HEK293 (cell line): ENCODE measurements at regions not wholly inside any gene's neighbourhood (a gene's known extent, or its start where the extent isn't known, plus 50 kb on each side); places are given as distances from the start of the nearest gene placed in this dataset.

ENCODE experiments used
- CTCF ChIA-PET: fragments of 350-600 bp; formaldehyde crosslinking; extraction: SDS; loops from one replicate; lab custom pipeline; 2021; ENCODE audit warnings: antibody characterized with exemption; lab: Yijun Ruan, JAX
- POLR2A ChIA-PET: fragments of 300-600 bp; formaldehyde crosslinking; extraction: SDS; loops from one replicate; lab custom pipeline; 2020; ENCODE audit warnings: antibody characterized with exemption, inconsistent platforms; lab: Yijun Ruan, JAX
- H3K27ac ChIP-seq: fragments of 200-500 bp; sonication (Bioruptor generic); 2 replicates; pipeline ENCODE4 v1.5.1; 2014; ENCODE audit warnings: low read depth, low read length, control low read depth, inconsistent platforms; ENCODE audit errors: extremely low read depth
- H3K36me3 ChIP-seq, 2 experiments: fragments of 200-500 bp in 1 of 2; sonication (Bioruptor generic) in 1 of 2; 1 replicate in 1 of 2; 2 replicates in 1 of 2; pipeline ENCODE4 v1.5.1; 2014 to 2017; ENCODE audit warnings: inconsistent platforms in 2 of 2, low read length in 2 of 2; ENCODE audit not compliant: control insufficient read depth in 2 of 2, insufficient read depth in 1 of 2
- H3K4me1 ChIP-seq: fragments of 200-500 bp; sonication (Bioruptor generic); 2 replicates; pipeline ENCODE4 v1.5.1; 2014; ENCODE audit warnings: mild to moderate bottlenecking, low read length, inconsistent platforms; ENCODE audit not compliant: control insufficient read depth, insufficient read depth
- H3K4me3 ChIP-seq: 2 replicates; pipeline ENCODE4 v1.5.1; 2011; ENCODE audit warnings: low read depth, mild to moderate bottlenecking, control low read depth, low read length, moderate library complexity
- H3K9me3 ChIP-seq: fragments of 200-500 bp; sonication (Bioruptor generic); 2 replicates; pipeline ENCODE4 v1.5.1; 2014; ENCODE audit warnings: low read depth, low read length, inconsistent platforms; ENCODE audit not compliant: control insufficient read depth, insufficient read depth
- KLF17 ChIP-seq: fragments of 450-650 bp; formaldehyde crosslinking; IDR thresholded peaks from 2 replicates; pipeline ENCODE4 v1.5.1; 2016; ENCODE audit warnings: missing biosample characterization, missing genetic modification characterization
- KLF7 ChIP-seq: fragments of 450-650 bp; formaldehyde crosslinking; IDR thresholded peaks from 2 replicates; pipeline ENCODE4 v1.5.1; 2016; ENCODE audit warnings: missing biosample characterization, missing genetic modification characterization, borderline replicate concordance
- PRDM4 ChIP-seq: fragments of 450-650 bp; formaldehyde crosslinking; IDR thresholded peaks from 2 replicates; pipeline ENCODE4 v1.5.1; 2017; ENCODE audit warnings: missing biosample characterization, missing genetic modification characterization
- SCRT2 ChIP-seq: fragments of 450-650 bp; formaldehyde crosslinking; IDR thresholded peaks from 2 replicates; pipeline ENCODE4 v1.5.1; 2016; ENCODE audit warnings: missing biosample characterization, missing genetic modification characterization
- SP7 ChIP-seq: fragments of 450-650 bp; formaldehyde crosslinking; IDR thresholded peaks from 2 replicates; pipeline ENCODE4 v1.5.1; 2016; ENCODE audit warnings: missing biosample characterization, missing genetic modification characterization
- YY1 ChIP-seq: fragments of 450-650 bp; formaldehyde crosslinking; IDR thresholded peaks from 2 replicates; pipeline ENCODE4 v1.5.1; 2018; ENCODE audit warnings: missing biosample characterization, missing genetic modification characterization
- ZBTB26 ChIP-seq: fragments of 450-650 bp; formaldehyde crosslinking; optimal IDR thresholded peaks from 2 replicates; pipeline ENCODE3; 2016; ENCODE audit warnings: missing biosample characterization, mild to moderate bottlenecking, missing genetic modification characterization
- ZBTB49 ChIP-seq: fragments of 450-650 bp; formaldehyde crosslinking; IDR thresholded peaks from 2 replicates; pipeline ENCODE4 v1.5.1; 2016; ENCODE audit warnings: missing biosample characterization, missing genetic modification characterization, low read depth
- ZFP3 ChIP-seq: fragments of 450-650 bp; formaldehyde crosslinking; IDR thresholded peaks from 2 replicates; pipeline ENCODE4 v1.5.1; 2016; ENCODE audit warnings: low read depth, missing biosample characterization, missing genetic modification characterization
- ZNF133 ChIP-seq: fragments of 450-650 bp; formaldehyde crosslinking; IDR thresholded peaks from 2 replicates; pipeline ENCODE4 v1.5.1; 2016; ENCODE audit warnings: missing biosample characterization, missing genetic modification characterization
- ZNF174 ChIP-seq: fragments of 450-650 bp; formaldehyde crosslinking; IDR thresholded peaks from 2 replicates; pipeline ENCODE4 v1.5.0; 2017; ENCODE audit warnings: missing biosample characterization, mild to moderate bottlenecking, missing genetic modification characterization
- ZNF175 ChIP-seq: fragments of 450-650 bp; formaldehyde crosslinking; IDR thresholded peaks from 2 replicates; pipeline ENCODE4 v1.5.1; 2016; ENCODE audit warnings: missing biosample characterization, missing genetic modification characterization
- ZNF211 ChIP-seq: fragments of 450-650 bp; formaldehyde crosslinking; IDR thresholded peaks from 2 replicates; pipeline ENCODE4 v1.5.1; 2016; ENCODE audit warnings: low read depth, missing biosample characterization, missing genetic modification characterization
- ZNF274 ChIP-seq, 2 experiments: fragments of 200-500 bp in 1 of 2; fragments of 450-650 bp in 1 of 2; sonication (Bioruptor generic) in 1 of 2; formaldehyde crosslinking in 1 of 2; IDR thresholded peaks; 2 replicates each; pipeline versions ENCODE4 v1.5.1 to v1.6.1; 2014 to 2016; ENCODE audit warnings: borderline replicate concordance in 1 of 2, inconsistent platforms in 1 of 2, low read length in 1 of 2, missing biosample characterization in 1 of 2, missing genetic modification characterization in 1 of 2
- ZNF311 ChIP-seq: fragments of 450-650 bp; formaldehyde crosslinking; IDR thresholded peaks from 2 replicates; pipeline ENCODE4 v1.5.1; 2017; ENCODE audit warnings: missing biosample characterization, missing genetic modification characterization, borderline replicate concordance
- ZNF341 ChIP-seq: fragments of 450-650 bp; formaldehyde crosslinking; IDR thresholded peaks from 2 replicates; pipeline ENCODE4; 2016; ENCODE audit warnings: low read depth, missing biosample characterization, missing genetic modification characterization
- ZNF426 ChIP-seq: fragments of 450-650 bp; formaldehyde crosslinking; IDR thresholded peaks from 2 replicates; pipeline ENCODE4 v1.5.1; 2017; ENCODE audit warnings: missing biosample characterization, missing genetic modification characterization, mild to moderate bottlenecking, inconsistent platforms, moderate library complexity
- ZNF530 ChIP-seq: fragments of 450-650 bp; formaldehyde crosslinking; IDR thresholded peaks from 2 replicates; pipeline ENCODE4 v1.5.1; 2016; ENCODE audit warnings: low read depth, missing biosample characterization, missing genetic modification characterization
- ZNF610 ChIP-seq: fragments of 450-650 bp; formaldehyde crosslinking; IDR thresholded peaks from 2 replicates; pipeline ENCODE4 v1.5.1; 2016; ENCODE audit warnings: missing biosample characterization, missing genetic modification characterization, borderline replicate concordance
- ZNF645 ChIP-seq: fragments of 450-650 bp; formaldehyde crosslinking; IDR thresholded peaks from 2 replicates; pipeline ENCODE4; 2016; ENCODE audit warnings: missing biosample characterization, missing genetic modification characterization
- ZNF707 ChIP-seq: fragments of 450-650 bp; formaldehyde crosslinking; IDR thresholded peaks from 2 replicates; pipeline ENCODE4 v1.5.1; 2016; ENCODE audit warnings: missing biosample characterization, missing genetic modification characterization
- ZSCAN23 ChIP-seq: fragments of 450-650 bp; formaldehyde crosslinking; IDR thresholded peaks from 2 replicates; pipeline ENCODE4 v1.5.1; 2016; ENCODE audit warnings: missing biosample characterization, missing genetic modification characterization
- ZSCAN30 ChIP-seq: fragments of 450-650 bp; IDR thresholded peaks from 2 replicates; pipeline ENCODE4 v1.5.1; 2018; ENCODE audit warnings: missing biosample characterization, mild to moderate bottlenecking, missing genetic modification characterization, moderate library complexity
- ZSCAN5A ChIP-seq: fragments of 450-650 bp; formaldehyde crosslinking; IDR thresholded peaks from 2 replicates; pipeline ENCODE4 v1.5.1; 2016; ENCODE audit warnings: missing biosample characterization, missing genetic modification characterization

- TF ChIP-seq ZBTB26 = no peak
- TF ChIP-seq SCRT2 (tag by site-specific recombination) = no peak
- TF ChIP-seq ZNF274 (IDR thresholded peaks at IDR 0.05; ENCODE audit: low read length) = no peak
- no peak for TF ChIP-seq ZNF274 (tag by site-specific recombination; IDR thresholded peaks at IDR 0.05; ENCODE audit: borderline replicate concordance)
Observed at GRCh38 chr5:20077186-20077585, 89.2 kb upstream of the CDH18 start (continued).

- H3K36me3 ChIP-seq = no peaks in the 10 kb centered on the region
- CTCF ChIA-PET = no interaction called here
- POLR2A ChIA-PET = no interaction called here
Observed at GRCh38 chr5:20056933-20057332, 68.9 kb upstream of the CDH18 start.

GRCh38 chr5:20055301-20055700 is 67.3 kb upstream of the CDH18 start:
- Histone ChIP-seq H3K4me1 (no peaks in the 10 kb centered on the region), H3K36me3 (no peaks in the 10 kb centered on the region), H3K27ac (no peak overlapping the region), H3K9me3 (no peaks in the 10 kb centered on the region), H3K4me3 (no peak overlapping the region)
- no peak for TF ChIP-seq ZNF311 (tag by site-specific recombination)
- no peak for TF ChIP-seq ZBTB26
- TF ChIP-seq ZNF645 = no peak
- TF ChIP-seq ZNF341 (tag by site-specific recombination) = no peak
- no peak for TF ChIP-seq ZFP3
- no peak for TF ChIP-seq ZNF133 (tag by site-specific recombination)
- no peak for TF ChIP-seq ZBTB49 (tag by site-specific recombination)
- TF ChIP-seq KLF17 = no peak
- no peak for TF ChIP-seq PRDM4 (tag by site-specific recombination)
- no peak for TF ChIP-seq ZNF175 (tag by site-specific recombination)
- no peak for TF ChIP-seq KLF7 (tag by site-specific recombination)
- TF ChIP-seq ZSCAN30 (tag by site-specific recombination) = no peak
- ChIA-PET POLR2A (no interaction called here), CTCF (no interaction called here)

More at GRCh38 chr5:20056933-20057332, 68.9 kb upstream of the CDH18 start:
- Histone ChIP-seq H3K9me3 (no peaks in the 10 kb centered on the region), H3K27ac (no peak overlapping the region), H3K4me1 (no peaks in the 10 kb centered on the region), H3K4me3 (no peak overlapping the region)
- TF ChIP-seq ZSCAN23 (tag by site-specific recombination) (no peak), ZNF610 (tag by site-specific recombination) (no peak), SP7 (no peak), ZNF530 (tag by site-specific recombination) (no peak), ZNF174 (no peak), ZNF707 (no peak), ZSCAN5A (tag by site-specific recombination) (no peak), ZNF211 (no peak), ZNF426 (tag by site-specific recombination) (no peak), YY1 (no peak)
